Rectal smooth muscle tissue (tissue), 1 donor: ENCODE measurements at regions not wholly inside any gene's neighbourhood (a gene's known extent, or its start where the extent isn't known, plus 50 kb on each side); places are given as distances from the start of the nearest gene placed in this dataset.
"Not testable (repeated sequence)": the region's sequence is repeated elsewhere in the genome, so short reads cannot be mapped to it uniquely, and the experiment has no call there.

ENCODE experiments used
- H3K27ac ChIP-seq: one replicate; pipeline ENCODE4 v1.7.0; 2013; ENCODE audit warnings: low read depth, low read length, inconsistent platforms
- H3K27me3 ChIP-seq: one replicate; pipeline ENCODE4 v1.7.0; 2013; ENCODE audit warnings: low read length; ENCODE audit not compliant: control insufficient read depth, insufficient read depth
- H3K36me3 ChIP-seq: one replicate; pipeline ENCODE4 v1.7.0; 2013; ENCODE audit warnings: low read length; ENCODE audit not compliant: control insufficient read depth, insufficient read depth
- H3K4me1 ChIP-seq: one replicate; pipeline ENCODE4 v1.7.0; 2013; ENCODE audit warnings: low read length; ENCODE audit not compliant: control insufficient read depth, insufficient read depth
- H3K4me3 ChIP-seq: one replicate; pipeline ENCODE4 v1.7.0; 2013; ENCODE audit warnings: low read length
- H3K9ac ChIP-seq: one replicate; pipeline ENCODE4 v1.7.0; 2013; ENCODE audit warnings: low read length

DNA sequence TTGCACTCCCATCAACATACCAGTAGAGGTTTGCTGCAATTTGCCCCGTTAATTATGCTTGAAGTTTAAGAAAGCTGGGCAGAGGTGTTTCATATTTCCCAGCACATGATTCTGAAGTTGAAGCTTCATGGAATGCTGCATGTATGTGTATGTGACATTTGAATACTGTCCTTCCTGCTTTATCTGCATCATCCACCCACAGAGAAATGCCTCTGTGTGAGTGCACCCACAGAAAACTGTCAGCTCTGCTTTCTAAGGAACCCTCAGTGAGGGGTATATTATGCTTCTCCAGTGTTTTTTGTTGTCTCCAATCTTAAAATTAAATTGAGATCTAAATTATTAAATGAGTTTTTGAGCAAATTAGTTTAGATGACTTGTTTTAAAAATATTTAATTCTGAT lies 358.1 kb upstream of the PIK3R1 start:
- no peak overlapping the region for H3K9ac ChIP-seq
- H3K4me3 ChIP-seq: no peak overlapping the region
- H3K27ac ChIP-seq: no peak overlapping the region
- H3K4me1 ChIP-seq: no peaks in the 10 kb centered on the region
- H3K27me3 ChIP-seq: no peaks in the 10 kb centered on the region
- H3K36me3 ChIP-seq: no peaks in the 10 kb centered on the region

DNA sequence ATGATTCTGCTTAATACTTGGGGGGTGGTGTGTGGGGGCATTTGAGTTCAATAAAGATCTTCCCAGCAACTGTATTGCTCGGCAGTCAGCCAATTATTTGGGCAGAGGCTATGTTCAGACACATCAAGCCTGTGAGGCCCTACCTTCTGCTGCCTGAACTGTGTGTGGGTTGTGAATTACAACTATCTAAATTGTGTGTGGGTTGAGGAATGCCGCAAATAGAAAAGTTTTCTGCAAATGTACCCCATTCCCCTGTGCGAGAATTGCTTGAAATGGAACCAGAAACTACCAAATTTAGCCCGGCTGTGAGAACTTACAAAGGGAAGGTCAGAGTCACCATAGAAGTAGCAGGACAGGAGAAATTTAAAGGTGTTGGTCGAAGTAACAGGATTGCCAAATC lies 360.0 kb upstream of the PIK3R1 start:
- Histone ChIP-seq H3K9ac (no peak overlapping the region), H3K36me3 (no peaks in the 10 kb centered on the region), H3K27me3 (no peaks in the 10 kb centered on the region), H3K4me3 (no peak overlapping the region), H3K27ac (no peak overlapping the region), H3K4me1 (no peaks in the 10 kb centered on the region)

GRCh38 chr5:67850906-67851305 lies 364.6 kb upstream of the PIK3R1 start:
- H3K4me1 ChIP-seq, H3K27ac ChIP-seq, H3K9ac ChIP-seq, H3K4me3 ChIP-seq, H3K27me3 ChIP-seq, H3K36me3 ChIP-seq: not testable (repeated sequence)

GRCh38 chr5:67844924-67845323 lies 370.6 kb upstream of the PIK3R1 start:
- Histone ChIP-seq H3K9ac (no peak overlapping the region), H3K36me3 (no peaks in the 10 kb centered on the region), H3K4me1 (no peaks in the 10 kb centered on the region), H3K27me3 (no peaks in the 10 kb centered on the region), H3K4me3 (no peak overlapping the region), H3K27ac (no peak overlapping the region)

- Histone ChIP-seq H3K9ac (no peak overlapping the region), H3K27me3 (no peaks in the 10 kb centered on the region), H3K36me3 (no peaks in the 10 kb centered on the region)
Measured at GRCh38 chr5:67842806-67843205, 372.8 kb upstream of the PIK3R1 start.

GRCh38 chr5:67837225-67837624 lies 378.3 kb upstream of the PIK3R1 start:
- H3K9ac ChIP-seq, H3K4me1 ChIP-seq, H3K36me3 ChIP-seq, H3K27me3 ChIP-seq, H3K4me3 ChIP-seq, H3K27ac ChIP-seq: not testable (repeated sequence)

More at GRCh38 chr5:67842806-67843205, 372.8 kb upstream of the PIK3R1 start:
- Histone ChIP-seq H3K4me3 (no peak overlapping the region), H3K27ac (no peak overlapping the region), H3K4me1 (no peaks in the 10 kb centered on the region)

- H3K27me3 ChIP-seq, H3K9ac ChIP-seq, H3K27ac ChIP-seq, H3K36me3 ChIP-seq, H3K4me1 ChIP-seq, H3K4me3 ChIP-seq: not testable (repeated sequence)
Measured at GRCh38 chr5:67836496-67836895, 379.1 kb upstream of the PIK3R1 start.

DNA sequence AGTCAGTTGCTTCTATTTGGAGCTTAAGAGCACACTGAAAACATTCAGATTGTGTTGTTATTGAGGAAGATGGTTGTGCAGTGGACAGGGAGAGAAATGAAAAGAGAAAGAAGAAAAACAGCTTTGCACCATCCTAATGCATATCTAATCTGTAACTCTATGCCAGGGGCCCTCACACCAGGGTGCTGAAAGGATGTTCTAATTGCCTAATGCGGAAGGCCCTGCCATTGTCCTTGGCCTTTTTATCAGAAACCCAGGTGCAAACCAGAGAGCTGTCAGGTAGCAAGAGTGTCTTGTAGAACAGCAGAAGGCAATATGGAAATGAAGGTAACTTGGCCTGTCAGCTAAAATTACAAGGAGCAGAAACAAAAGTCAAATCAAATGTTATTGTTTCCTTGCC lies 384.5 kb upstream of the PIK3R1 start:
- H3K36me3 ChIP-seq: no peaks in the 10 kb centered on the region
- H3K9ac ChIP-seq: no peak overlapping the region
- no peak overlapping the region for H3K27ac ChIP-seq
- H3K27me3 ChIP-seq: no peaks in the 10 kb centered on the region
- H3K4me3 ChIP-seq: no peak overlapping the region
- H3K4me1 ChIP-seq: no peaks in the 10 kb centered on the region

GRCh38 chr5:67827541-67827940 lies 388.0 kb upstream of the PIK3R1 start:
- H3K4me1 ChIP-seq: no peaks in the 10 kb centered on the region
- no peaks in the 10 kb centered on the region for H3K27me3 ChIP-seq
- H3K9ac ChIP-seq: no peak overlapping the region
- no peaks in the 10 kb centered on the region for H3K36me3 ChIP-seq
- H3K27ac ChIP-seq: no peak overlapping the region
- H3K4me3 ChIP-seq: no peak overlapping the region

- Histone ChIP-seq H3K4me1 (no peaks in the 10 kb centered on the region), H3K27me3 (no peaks in the 10 kb centered on the region), H3K9ac (no peak overlapping the region), H3K27ac (no peak overlapping the region), H3K4me3 (no peak overlapping the region), H3K36me3 (no peaks in the 10 kb centered on the region)
Measured at GRCh38 chr5:67824852-67825251, 390.7 kb upstream of the PIK3R1 start.

- H3K27ac ChIP-seq: no peak overlapping the region
- H3K4me1 ChIP-seq: peaks cover 12% of the 10 kb centered on the region
- H3K36me3 ChIP-seq: no peaks in the 10 kb centered on the region
- H3K9ac ChIP-seq: no peak overlapping the region
- H3K27me3 ChIP-seq: no peaks in the 10 kb centered on the region
- H3K4me3 ChIP-seq: no peak overlapping the region
Measured at GRCh38 chr5:67817652-67818051, 397.9 kb upstream of the PIK3R1 start.

DNA sequence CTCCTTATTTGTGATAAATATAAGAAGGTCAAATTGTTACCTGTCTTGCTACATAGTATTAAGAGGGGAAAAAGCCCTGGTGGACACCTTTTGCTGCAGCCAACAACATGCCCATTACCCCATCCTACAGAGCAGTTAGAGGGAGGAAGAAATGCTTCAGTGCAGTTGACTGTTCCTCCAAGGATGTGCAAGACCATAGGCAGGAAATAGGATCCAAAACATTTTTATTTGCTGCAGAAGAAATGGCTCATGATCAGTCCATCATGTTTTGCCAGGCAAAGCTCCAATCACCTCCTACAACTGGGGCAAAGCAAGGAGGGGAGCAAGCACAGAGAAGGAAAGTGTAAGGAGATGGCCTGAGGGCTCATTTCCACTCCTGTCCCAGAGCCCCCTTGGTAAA lies 399.1 kb upstream of the PIK3R1 start:
- H3K4me3 ChIP-seq: no peak overlapping the region
- peaks cover 12% of the 10 kb centered on the region for H3K4me1 ChIP-seq
- H3K27ac ChIP-seq: no peak overlapping the region
- no peaks in the 10 kb centered on the region for H3K27me3 ChIP-seq
- no peak overlapping the region for H3K9ac ChIP-seq
- H3K36me3 ChIP-seq: no peaks in the 10 kb centered on the region

DNA sequence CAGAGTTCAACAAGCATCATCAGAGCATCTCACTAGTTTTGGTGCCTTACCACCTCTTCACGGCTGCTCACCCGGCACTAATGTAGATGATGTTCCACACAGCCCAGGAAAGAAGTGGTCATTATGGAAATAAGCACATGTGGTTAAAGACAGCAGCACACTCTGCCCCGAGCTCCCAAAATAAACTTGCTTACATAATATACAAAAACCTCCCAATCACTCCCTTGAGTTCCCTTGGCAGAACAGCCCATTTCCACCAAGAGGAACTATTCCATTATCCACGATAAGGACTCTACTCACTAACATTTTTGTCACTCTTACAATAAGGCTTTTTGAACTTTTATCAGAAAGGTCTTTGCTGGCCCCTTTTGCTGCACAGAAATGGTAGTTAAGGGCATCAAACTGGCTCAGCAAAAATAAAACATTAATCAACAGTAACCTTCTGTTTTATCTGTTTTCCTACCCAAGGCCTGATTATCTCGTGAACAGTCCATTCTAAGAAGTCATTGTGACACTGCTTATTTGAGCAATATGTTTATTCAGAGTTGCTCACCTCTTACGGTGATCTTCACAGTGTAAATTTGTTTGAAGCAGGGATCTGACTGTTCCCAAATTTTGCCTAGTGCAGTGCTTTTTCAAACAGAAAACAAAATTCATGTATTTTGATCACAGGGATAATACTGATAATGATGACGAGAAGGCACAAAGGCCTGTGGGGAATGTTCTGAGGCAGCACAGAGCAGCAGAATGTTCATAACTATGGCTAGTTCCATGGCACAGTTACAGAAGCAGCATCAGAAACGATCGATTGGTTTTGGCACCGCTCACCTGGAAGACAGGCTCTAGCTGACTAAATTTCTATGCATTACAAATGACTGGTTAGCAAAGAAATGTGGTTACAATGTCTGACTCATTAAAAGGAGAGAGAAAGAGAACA lies 399.8 kb upstream of the PIK3R1 start:
- H3K9ac ChIP-seq: no peak overlapping the region
- H3K27me3 ChIP-seq: no peaks in the 10 kb centered on the region
- H3K4me3 ChIP-seq: no peak overlapping the region
- H3K36me3 ChIP-seq: no peaks in the 10 kb centered on the region
- peaks cover 12% of the 10 kb centered on the region for H3K4me1 ChIP-seq
- H3K27ac ChIP-seq: no peak overlapping the region
